GF-D8 (cell line): ENCODE measurements at regions not wholly inside any gene's neighbourhood (a gene's known extent, or its start where the extent isn't known, plus 50 kb on each side); places are given as distances from the start of the nearest gene placed in this dataset.

Source experiments
- DNase-seq: peaks from one replicate; lab custom pipeline; 2025; lab: John Stamatoyannopoulos, UW

DNA sequence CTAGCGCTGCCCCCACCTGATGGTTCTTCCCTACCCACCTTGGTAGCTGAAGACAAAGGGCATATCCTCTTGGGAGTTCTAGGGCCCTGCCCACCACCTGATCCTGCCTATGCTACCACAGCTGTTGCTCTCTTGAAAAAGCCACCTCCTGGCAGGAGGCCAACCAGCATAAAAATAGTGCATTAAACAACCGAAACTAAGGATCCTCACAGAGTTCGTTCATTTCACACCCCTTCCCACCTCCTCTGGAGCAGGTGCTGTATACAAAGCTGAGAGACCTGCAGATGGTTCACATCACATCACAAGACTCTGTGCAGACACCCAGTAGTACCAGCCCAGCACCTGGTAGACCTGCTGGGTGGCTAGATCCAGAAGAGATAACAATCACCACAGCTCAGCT lies 1348.0 kb upstream of the TMEFF2 start:
- no peak for DNase-seq

DNA sequence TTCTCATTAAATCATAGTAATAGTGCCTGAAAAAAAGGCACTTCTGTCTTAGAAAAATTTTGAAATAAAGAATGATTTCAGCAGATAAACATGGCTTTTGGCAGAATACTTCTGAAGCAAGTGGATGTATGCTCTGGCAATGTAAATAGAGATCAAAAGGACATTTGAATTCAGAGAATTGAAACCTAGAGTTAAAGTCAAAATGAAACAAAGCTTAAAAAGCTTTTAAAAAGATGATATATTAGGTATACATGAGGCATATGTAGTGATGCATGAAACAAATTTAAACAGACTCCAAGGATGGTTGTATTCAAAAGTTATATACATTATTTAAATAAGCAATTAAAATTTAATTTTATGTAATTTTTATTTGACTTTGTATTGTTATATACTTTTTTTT lies 1344.5 kb upstream of the TMEFF2 start:
- no peak for DNase-seq

DNA sequence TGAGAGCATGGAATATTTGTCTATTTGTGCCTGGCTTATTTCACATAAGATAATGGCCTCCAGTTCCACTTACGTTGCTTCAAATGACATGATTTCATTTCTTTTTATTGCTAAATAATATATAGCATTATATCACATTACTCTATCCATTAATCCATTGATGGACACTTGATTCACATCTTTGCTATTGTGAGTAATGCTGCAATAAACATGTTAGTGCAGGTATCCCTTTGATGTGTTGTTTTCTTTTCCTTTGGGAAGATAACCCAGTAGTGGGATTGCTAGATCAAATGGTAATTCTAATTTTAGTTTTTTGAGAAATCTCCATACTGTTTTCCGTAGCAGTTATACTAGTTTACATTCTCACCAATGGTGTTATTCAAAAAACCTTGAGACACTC lies 1343.3 kb upstream of the TMEFF2 start:
- DNase-seq = no peak

DNA sequence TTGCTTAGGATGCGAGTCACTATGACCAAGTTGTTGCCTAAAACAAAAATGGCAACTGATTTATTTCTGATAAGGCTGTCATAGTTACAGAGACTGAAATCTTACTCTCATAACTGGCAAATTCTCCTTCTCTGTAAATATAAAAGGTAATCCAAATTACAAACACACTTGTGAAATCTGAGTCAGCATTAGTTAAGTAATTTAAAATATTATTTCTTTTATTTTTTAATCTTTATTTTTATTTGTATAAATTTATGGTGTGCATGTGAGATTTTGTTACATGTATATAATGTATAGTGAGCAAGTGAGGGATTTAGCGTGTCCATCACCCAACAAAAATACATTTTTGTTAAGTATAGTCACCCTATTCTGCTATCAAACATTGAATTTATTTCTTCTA lies 1342.8 kb upstream of the TMEFF2 start:
- no peak for DNase-seq

DNA sequence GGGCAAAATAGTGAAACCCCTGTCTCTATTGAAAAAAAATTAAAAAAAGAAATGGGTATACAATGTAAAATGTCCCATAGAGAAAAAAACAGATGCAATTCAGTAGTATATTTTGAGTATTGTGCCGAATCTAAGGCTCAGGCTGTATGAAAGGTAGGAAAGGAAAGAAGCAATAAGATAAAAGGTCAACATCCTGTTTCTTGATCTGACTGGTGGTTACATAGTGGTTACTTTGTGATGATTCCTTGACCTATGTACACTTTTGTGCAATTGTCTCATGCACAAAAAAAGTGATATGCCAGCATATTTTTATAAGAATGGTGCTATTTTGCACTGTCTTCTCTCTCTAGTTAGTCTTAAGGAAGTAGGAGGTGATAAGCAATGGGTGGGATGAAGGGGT lies 1333.7 kb upstream of the TMEFF2 start:
- no peak for DNase-seq

DNA sequence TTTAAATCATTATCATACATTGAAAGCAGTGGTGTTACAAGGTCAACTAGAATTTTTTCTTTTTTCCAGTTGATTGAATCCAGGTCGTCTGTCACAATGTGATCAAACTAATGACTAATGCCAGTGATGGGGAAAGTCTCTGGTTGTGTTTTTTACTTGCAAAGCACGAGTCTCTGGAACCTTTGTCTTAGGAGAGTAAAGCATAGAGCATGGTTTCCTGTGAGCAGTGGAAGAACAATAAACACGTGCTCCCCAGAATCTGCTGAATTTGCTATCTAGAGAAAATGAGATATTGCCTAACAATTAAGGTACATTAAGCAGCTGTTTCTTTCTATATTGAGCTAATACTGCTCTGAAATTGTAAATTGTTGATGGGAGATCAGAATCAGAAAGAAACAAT lies 1332.4 kb upstream of the TMEFF2 start:
- no peak for DNase-seq

DNA sequence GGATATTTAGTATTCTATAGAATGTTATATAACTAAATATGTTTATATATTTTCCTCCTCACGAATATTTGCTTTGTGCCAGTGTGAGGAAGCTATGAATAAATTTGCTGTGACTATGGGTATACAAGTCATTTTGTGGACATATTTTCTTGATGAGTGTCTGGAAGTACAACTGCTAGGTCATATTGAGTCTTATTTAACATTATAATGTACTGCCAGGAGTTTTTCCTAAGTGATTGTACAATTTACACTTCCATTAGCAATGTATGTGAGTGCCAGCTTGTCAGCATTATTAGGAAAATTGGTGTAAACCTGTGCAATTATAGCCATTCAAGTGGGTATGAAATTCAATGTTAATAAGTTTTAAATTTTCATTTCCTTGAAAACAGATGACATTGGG lies 1328.9 kb upstream of the TMEFF2 start:
- DNase-seq = no peak

DNA sequence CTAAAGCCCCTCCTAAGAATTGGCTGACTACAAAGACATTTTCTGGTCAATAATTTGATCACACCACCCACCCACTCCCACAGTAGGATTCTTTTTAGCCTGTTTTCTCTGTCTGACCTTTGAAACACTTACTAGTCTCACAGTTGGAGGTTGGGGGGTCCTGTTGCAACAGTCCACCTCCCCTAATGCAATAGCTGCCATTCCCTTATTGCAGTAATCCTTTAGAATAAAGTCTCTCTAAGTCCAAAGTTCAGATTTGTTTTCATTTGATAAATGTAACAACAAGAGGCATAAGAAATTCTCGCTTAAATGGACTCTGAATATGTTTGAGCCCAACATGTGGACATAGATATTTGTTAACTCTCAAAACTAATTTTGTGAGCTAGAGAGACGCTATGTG lies 1326.8 kb upstream of the TMEFF2 start:
- DNase-seq = no peak

DNA sequence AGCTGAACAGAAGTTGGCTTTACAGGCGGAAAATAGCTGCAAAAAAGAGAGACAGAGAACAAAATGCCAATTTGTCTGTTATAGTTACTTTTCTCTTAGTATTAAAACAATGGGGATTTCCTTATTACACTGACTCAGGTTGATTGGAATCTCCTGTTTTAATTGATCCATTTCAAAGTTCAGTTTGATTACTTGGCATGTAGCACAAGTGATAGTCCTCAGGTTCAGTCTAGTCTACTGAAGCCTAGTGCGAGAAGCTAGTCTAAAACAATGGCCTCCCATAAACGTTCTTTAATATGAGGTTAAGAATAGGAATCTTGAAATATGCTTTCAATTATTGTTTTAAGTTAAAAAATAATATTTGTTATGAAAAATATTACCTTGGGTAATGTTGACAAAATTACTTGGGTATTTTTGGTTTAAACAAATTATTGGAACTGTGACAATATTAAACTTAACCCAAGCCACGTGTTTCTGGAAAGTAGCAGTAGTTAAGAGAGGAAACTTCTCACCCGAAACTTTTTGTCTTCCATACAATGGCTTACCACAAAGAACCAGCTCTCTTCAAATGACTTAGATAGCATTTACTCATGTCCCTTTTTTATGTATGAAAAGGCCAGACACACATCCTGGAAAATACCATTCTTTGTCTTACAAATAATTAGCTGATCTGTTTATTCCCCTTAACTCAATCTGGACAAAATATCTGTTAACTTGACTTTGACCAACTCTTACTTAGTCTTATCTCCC lies 1326.2 kb upstream of the TMEFF2 start:
- no peak for DNase-seq

DNA sequence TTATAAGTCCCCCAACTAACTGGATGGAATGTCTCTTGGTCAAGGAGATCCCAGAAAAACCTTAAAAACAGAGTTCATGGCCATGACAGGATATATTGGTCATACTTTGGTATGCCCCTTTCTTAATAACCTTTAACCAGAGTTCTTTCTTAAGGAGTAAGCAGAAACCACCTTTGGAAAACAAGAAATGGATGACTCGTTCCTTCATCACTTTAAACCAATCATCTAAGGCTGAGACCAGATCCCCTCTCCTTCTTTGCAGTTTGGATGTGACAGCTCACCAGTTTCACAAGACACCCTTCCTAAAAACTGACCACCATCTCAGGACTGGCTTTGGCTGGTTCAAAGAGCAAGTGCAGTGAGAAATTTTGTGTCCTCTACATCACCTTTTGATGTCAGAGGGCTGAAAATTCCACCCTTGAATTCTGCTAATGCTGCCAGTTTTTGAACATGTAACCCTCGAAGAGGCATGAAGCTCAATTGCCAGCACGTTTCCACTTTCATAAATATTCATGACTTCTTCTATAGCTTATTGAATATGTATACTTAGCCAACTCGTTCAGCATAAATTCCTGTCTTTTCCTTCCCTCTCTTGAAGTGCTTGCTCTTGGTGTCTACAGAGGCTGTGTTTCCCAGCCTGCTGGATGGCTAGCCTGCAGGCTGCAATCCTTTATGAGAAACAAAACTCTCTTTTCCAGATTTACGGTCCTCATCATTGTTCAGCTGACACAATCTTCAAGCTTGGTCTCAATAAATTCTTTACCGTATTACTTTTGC lies 1323.5 kb upstream of the TMEFF2 start:
- no peak for DNase-seq

DNA sequence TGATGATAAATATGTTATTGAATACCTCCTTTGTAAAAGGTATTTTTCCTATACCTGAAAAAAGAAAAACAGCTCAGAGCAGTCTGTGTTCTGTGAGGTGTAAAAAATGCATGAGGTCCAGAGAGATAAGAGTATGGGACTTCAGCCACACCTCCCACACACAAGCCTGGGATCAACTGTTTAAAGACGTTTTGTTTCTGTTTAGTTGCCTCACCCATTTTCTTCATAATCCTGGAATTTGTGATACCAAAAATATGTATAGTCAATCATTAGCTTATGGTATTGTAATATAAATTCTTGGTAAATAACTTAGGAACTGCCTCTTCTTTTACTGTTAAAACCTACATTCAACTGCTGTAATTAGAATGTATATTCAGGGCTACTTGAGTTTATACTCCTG lies 1322.9 kb upstream of the TMEFF2 start:
- DNase-seq = no peak

DNA sequence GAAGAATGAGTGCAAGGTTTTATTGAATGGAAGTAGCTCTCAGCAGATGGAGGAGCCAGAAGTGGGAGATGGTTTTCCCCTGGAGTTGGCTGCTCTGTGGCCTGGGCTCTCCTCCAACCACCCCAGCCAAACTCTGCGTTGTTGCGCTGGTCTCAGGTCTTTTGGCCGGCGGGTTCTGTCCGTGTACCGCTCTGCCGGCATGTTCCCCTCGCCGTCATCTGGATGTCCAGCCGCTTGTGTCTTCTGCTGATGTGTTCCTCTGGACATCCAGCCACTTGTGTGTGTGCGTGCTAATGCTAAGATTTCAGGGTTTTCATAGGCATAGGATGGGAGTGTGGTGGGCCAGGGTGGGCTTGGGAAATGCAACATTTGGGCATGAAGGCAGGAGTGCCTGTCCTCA lies 1311.3 kb upstream of the TMEFF2 start:
- DNase-seq = no peak

DNA sequence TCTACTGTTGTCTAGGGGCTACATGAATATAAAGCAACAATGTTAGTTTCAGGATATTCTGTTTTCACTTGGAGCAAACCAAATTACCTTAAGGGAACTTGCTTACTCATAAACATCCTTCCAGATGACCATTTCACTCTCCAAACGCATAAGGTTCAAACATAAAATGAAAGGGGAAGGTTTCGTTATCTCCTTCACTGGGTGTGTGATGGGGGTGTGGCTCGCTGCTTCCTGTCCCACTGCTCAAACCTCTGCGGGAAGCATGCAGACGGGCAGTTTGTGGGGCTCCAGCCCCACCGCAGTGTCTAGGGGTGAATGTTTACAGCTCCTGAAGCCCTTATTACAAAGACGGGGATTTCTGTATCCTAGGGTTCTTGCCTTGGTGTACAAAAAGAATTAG lies 1310.9 kb upstream of the TMEFF2 start:
- DNase-seq = no peak

DNA sequence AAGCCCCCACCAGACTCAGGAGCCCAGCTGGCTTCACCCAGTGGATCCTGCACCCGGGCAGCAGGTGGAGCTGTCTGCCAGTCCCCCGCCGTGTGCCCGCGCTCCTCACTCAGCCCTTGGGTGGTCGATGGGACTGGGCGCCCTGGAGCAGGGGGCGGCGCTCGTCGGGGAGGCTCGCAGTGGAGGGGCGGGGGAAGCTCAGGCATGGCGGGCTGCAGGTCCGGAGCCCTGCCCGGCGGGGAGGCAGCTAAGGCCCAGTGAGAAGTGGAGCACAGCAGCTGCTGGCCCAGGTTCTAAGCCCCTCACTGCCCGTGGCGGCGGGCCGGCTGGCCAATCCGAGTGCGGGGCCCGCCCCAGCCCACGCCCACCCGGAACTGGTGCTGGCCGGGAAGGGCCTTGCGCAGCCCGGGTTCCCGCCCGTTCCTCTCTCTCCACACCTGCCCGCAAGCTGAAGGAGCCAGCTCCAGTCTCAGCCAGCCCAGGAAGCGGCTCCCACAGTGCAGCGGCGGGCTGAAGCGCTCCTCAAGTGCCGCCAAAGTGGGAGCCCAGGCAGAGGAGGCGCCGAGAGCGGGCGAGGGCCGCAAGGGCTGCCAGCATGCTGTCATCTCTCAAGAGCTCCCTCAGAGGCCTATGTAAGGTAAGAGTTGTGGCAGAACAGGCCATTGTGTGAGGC lies 1307.8 kb upstream of the TMEFF2 start:
- no peak for DNase-seq

DNA sequence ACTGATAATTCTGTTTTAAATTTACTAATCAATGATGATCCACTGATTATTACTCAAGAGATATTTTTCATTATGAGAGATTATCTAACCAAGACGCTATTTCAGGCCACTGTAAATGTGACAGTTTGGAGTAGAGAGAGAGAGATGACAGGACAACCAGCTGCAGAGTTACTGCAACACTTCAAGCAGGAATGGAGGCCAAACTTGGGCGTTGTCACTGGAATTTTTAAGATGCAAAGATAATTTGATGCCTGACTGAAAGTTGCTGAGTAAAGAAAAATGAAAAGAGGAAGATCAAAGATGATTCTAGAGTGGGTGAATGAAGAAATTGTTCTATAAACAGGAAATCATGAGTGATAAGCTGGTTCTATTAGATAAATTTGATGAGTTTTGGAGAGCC lies 1302.1 kb upstream of the TMEFF2 start:
- DNase-seq = no peak

DNA sequence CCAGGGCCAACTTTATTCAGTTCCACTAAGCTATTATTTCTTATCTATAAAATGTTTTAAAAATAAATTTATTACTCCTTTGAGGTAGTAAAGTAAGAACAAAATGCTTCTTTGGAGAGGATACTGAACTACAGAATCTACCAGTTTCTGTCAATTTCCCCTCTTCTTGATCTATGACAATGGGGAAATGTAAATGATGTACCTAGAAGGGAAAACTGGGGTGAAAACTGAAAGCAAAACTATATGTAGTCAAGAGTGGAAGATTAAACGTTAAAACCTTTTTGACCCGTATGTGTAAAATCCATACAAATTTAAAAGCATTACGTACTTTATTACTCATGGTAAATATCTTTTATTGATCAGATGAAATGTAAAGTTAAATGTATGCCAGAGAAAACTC lies 1287.8 kb upstream of the TMEFF2 start:
- no peak for DNase-seq

DNA sequence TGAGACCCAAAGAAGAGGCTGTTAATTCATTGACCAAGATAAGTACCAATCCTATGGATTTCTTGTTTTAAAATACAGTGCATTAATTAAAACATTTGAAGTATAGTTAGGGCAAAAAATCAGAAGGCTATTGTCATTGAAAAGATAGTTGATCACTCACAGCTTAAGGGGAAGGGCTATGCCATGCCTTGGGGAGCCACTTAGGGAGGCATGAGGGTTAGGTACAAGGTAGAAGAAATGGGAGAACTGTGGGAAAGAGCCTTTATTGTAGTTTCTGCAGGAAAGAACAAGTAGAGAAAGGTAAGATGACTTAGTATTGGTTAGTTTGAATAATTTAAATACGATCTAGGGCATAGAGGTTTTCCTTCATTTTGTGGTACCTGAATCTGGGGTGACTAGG lies 1285.5 kb upstream of the TMEFF2 start:
- no peak for DNase-seq

DNA sequence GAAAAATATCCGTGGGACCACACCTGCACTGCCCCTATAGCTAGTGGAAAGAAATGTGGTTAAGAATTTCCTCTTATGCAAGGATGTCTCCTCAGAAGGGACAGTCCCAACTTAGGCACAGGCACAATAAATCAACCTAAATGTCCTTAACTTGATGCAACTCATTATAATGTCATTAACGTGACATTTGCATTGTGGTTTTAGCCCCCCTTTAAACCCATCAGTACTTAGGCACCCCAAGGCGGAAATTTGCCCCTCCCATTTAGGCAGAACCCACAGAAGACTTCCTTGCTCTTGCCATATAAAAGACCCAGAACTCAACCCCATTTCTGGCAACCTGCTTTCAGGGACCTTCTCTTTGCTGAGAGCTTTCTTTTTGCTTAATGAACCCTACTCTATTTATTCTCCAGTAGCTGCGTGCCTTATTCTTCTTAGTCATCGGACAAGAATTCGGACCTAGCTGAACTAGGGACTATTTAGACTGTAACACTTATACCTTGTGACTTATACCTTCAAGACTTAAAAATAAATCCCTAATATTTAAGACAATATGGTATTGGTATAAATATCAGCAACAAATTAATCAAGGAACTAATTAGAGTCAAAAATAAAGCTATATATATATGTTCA lies 1281.6 kb upstream of the TMEFF2 start:
- DNase-seq = no peak

DNA sequence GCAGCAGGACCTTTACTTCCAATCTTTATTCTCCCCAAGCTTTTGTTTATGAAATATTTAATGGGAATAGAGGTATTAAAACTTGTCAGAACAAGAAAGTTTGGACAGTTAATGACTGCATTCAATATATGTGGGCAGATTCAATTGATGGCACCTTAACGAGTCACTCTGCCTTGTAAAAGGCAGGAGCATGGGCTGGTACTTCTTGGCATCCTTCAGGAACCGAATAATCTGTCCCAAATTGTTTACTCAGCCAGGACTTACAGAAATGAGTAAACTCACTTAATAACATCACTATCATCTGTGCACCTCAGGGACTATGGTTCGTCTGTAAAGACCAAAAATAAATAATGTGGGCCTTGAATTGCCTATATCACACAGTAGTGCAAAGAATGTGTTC lies 1280.3 kb upstream of the TMEFF2 start:
- no peak for DNase-seq

DNA sequence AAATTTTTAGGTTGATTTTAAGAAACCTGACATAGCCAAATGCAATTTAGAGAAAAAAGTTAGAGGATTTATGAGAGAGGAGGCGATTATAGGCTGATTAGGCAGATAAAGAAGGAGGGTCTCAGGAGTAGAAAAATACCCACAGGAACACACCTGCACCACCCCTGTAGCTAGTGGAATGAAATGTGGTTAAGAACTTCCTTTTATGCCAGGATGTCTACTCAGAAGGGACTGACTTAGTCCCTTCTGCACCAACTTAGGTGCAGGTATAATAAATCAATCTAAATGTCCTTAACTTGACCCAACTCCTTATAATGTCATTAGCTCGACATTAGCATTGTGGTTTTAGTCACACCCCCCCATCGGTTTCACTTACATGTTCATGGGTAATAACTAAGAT lies 1274.5 kb upstream of the TMEFF2 start:
- no peak for DNase-seq

DNA sequence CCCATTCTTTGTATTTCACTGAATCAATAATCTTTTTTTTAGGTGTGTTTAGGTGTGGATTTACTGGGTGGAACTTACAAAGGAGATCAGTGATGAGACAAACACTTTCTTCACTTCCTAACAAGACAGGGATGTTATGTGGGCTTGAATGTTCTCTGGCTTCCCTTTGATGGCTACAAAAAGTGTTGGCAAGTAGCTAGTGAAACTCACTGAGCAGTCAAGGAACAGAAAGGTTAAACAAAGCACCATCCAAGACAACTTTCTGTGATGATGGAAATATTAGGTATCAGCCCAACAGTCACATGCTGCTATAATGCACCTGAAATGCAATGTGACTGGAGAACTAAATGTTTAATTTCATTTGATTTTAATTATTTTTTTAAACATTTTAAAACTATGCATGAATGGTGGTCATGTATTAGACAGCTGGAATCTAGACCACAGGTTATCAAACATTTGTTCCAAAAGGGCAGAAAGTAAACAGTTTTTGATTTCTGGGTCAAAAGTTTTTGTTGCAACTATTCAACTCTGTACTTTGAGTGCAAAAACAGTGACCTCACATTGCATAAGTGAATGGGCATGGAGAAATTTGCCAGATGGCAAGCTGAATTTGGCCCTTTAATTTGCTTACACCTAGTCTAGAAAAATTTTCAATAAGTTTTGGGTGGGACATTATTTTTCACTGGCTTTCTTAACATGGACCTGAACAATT lies 1272.7 kb upstream of the TMEFF2 start:
- no peak for DNase-seq

DNA sequence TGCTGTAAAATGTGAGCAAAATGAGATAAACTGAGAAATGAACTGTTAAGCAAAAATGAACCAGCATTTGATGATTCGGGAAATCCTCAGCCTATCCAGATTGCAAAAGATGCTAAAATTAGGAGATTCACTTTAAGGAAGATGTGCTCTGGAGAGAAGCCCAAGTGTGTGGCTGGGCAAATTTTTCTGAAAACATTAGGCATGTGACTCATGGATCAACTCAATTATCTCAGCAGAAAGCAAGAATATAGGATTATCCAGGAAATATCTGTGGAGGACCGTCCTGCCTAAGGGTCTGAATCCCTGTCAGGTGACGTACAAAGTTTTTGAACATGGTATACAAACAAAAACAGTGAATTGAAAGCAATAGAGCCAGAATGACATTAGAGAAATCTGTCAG lies 1268.3 kb upstream of the TMEFF2 start:
- no peak for DNase-seq
